ES-I3 (cell line): ENCODE measurements at regions not wholly inside any gene's neighbourhood (a gene's known extent, or its start where the extent isn't known, plus 50 kb on each side); places are given as distances from the start of the nearest gene placed in this dataset.
"Not testable (repeated sequence)": the region's sequence is repeated elsewhere in the genome, so short reads cannot be mapped to it uniquely, and the experiment has no call there.

Experiments
- H3K36me3 ChIP-seq: 2 replicates; pipeline ENCODE4 v1.6.1; 2013; ENCODE audit warnings: mild to moderate bottlenecking, low read length, control low read depth, moderate library complexity; ENCODE audit not compliant: insufficient read depth
- H3K4me1 ChIP-seq: 2 replicates; pipeline ENCODE4 v1.6.1; 2013; ENCODE audit warnings: mild to moderate bottlenecking, control low read depth, low read length; ENCODE audit not compliant: insufficient read depth
- H3K9ac ChIP-seq: 2 replicates; pipeline ENCODE4 v1.6.1; 2013; ENCODE audit warnings: low read depth, mild to moderate bottlenecking, low read length, moderate library complexity
- H3K9me3 ChIP-seq: 2 replicates; pipeline ENCODE4 v1.6.1; 2013; ENCODE audit warnings: mild to moderate bottlenecking, low read length, moderate library complexity; ENCODE audit not compliant: control insufficient read depth, insufficient read depth

GRCh38 chr11:69869311-69869939 lies 50.2 kb upstream of the FGF3 start:
- no peak overlapping the region for H3K9ac ChIP-seq

GRCh38 chr11:69870766-69871165 lies 51.5 kb upstream of the FGF3 start:
- Histone ChIP-seq H3K9ac (no peak overlapping the region), H3K36me3 (no peaks in the 10 kb centered on the region), H3K4me1 (peaks cover 12% of the 10 kb centered on the region; the same call in 1 of the 2 replicates), H3K9me3 (no peaks in the 10 kb centered on the region)

More at GRCh38 chr11:69869311-69869939, 50.2 kb upstream of the FGF3 start:
- no peaks in the 10 kb centered on the region for H3K9me3 ChIP-seq
- no peaks in the 10 kb centered on the region for H3K36me3 ChIP-seq
- 0 out of 2 replicates have a peak, but pooled peaks cover 12% of the 10 kb centered on the region for H3K4me1 ChIP-seq

GRCh38 chr11:69873166-69874077 lies 54.2 kb upstream of the FGF3 start:
- Histone ChIP-seq H3K9ac (no peak overlapping the region), H3K9me3 (no peaks in the 10 kb centered on the region), H3K4me1 (no peaks in the 10 kb centered on the region; the same call in 1 of the 2 replicates), H3K36me3 (no peaks in the 10 kb centered on the region)

- H3K9me3 ChIP-seq: no peaks in the 10 kb centered on the region
- no peaks in the 10 kb centered on the region; the same call in 1 of the 2 replicates for H3K4me1 ChIP-seq
- no peaks in the 10 kb centered on the region for H3K36me3 ChIP-seq
- H3K9ac ChIP-seq: no peak overlapping the region
These were observed 55.2 kb upstream of the FGF3 start for GRCh38 chr11:69874178-69874983.

GRCh38 chr11:69874984-69875624 lies 55.9 kb upstream of the FGF3 start:
- Histone ChIP-seq H3K4me1 (peaks cover 5% of the 10 kb centered on the region; the same call in 1 of the 2 replicates), H3K9ac (no peak overlapping the region), H3K9me3 (no peaks in the 10 kb centered on the region), H3K36me3 (no peaks in the 10 kb centered on the region)

DNA sequence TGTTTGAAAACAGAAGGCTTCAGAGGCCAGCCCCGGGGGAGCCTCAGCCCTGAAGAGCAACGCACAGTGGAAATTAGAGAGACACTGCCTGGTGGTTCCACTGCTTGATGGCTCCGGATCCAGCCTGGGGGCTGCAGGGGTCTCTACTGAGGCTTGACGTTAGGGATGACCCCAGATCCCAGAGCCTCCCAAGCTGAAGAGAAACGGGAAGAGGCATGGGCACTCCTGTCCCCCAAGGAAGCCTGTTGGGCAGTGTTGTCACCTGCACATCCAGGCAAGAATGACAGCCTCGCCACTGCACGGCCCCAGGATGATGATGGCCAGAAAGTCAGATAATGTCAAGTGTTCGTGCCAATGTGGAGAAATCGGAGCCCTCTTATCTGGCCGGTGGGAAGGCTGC lies 56.8 kb upstream of the FGF3 start:
- peaks cover 5% of the 10 kb centered on the region; the same call in 1 of the 2 replicates for H3K4me1 ChIP-seq
- H3K36me3 ChIP-seq: no peaks in the 10 kb centered on the region
- H3K9me3 ChIP-seq: no peaks in the 10 kb centered on the region
- H3K9ac ChIP-seq: no peak overlapping the region

DNA sequence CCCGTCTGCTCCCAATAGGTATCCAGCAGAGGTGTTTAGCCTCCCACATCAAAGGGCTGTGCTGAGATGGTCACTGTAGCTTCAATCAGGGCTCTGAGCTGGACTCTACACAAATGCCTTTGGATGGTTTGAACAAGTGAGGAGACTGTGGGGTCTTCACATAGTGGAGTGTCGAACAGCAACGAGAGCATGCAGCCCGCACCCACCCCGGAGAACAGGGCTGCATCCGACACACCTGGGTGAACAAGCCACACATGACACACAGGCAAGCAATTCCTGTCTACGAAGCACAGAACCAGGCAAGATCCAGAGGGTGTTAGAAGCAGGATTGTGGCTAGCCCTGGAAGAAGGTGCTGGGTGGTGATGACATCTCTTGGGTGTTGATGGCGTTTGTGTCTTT lies 58.0 kb upstream of the FGF3 start:
- no peak overlapping the region for H3K9ac ChIP-seq
- H3K36me3 ChIP-seq: no peaks in the 10 kb centered on the region
- H3K4me1 ChIP-seq: peaks cover 5% of the 10 kb centered on the region; the same call in 1 of the 2 replicates
- H3K9me3 ChIP-seq: no peaks in the 10 kb centered on the region

DNA sequence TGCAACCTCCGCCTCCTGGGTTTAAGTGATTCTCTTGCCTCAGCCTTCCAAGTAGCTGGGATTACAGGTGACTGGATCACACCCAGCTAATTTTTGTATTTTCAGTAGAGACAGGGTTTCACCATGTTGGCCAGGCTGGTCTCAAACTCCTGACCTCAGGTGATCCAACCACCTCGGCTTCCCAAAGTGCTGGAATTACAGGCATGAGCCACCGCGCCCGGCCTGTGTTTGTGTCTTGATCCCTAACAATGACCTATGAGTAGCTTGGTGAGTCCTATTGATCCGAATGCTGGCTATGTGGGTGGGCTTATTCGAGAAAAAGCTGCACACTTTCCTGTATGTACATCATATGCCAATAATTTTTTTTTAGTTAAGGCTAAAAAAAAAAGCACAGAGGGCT lies 58.5 kb upstream of the FGF3 start:
- H3K9me3 ChIP-seq, H3K9ac ChIP-seq, H3K4me1 ChIP-seq, H3K36me3 ChIP-seq: not testable (repeated sequence)

- Histone ChIP-seq H3K9ac (no peak overlapping the region), H3K4me1 (peaks cover 5% of the 10 kb centered on the region; the same call in 1 of the 2 replicates), H3K36me3 (no peaks in the 10 kb centered on the region), H3K9me3 (no peaks in the 10 kb centered on the region)
These were observed 59.1 kb upstream of the FGF3 start for GRCh38 chr11:69878144-69878883.

DNA sequence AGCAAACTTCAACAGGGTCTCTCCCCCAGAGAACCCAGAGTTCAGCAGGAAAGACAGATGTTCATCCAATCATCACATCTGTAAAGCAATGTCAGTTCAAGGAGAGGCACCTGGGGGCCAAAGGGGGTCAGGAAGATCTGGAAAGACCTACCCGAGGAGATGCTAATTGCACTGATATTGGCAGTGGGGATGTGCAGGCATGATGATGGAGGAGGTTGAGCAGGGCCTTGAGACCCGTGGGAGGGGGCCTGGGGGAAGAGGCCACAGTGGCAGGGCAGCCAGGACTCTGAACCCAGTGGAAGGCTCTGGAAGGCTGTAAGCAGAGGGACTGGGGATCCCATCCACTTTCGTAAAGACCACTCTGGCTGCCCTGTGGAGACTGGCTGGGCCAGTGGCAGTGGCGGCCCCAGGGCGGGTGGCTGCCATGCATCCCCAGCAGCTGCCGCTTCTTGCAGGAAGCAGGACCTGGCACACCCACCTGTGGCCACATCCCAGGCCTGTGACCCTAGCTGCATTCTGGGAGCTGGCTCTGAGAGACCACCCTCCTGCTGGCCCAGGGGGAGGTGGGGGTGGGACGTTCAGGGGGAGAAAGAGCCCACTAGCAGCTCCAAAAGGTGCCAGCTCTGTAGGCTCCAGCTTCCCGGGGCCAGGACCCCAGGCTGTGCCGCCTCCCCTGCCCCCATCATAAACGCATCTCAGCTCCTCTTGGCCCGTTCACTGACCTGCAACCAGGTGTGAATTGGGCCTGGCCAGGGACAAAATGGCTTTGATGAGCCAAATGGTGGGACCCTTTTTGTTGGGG lies 59.9 kb upstream of the FGF3 start:
- H3K4me1 ChIP-seq: peaks cover 5% of the 10 kb centered on the region; the same call in 1 of the 2 replicates
- no peak overlapping the region for H3K9ac ChIP-seq
- no peaks in the 10 kb centered on the region for H3K36me3 ChIP-seq
- H3K9me3 ChIP-seq: no peaks in the 10 kb centered on the region

- H3K4me1 ChIP-seq: peaks cover 5% of the 10 kb centered on the region; the same call in 1 of the 2 replicates
- H3K9me3 ChIP-seq: no peaks in the 10 kb centered on the region
- H3K36me3 ChIP-seq: no peaks in the 10 kb centered on the region
- no peak overlapping the region for H3K9ac ChIP-seq
These were observed 60.5 kb upstream of the FGF3 start for GRCh38 chr11:69879729-69880005.

- Histone ChIP-seq H3K36me3 (no peaks in the 10 kb centered on the region), H3K4me1 (peaks cover 5% of the 10 kb centered on the region; the same call in 1 of the 2 replicates), H3K9ac (no peak overlapping the region), H3K9me3 (no peaks in the 10 kb centered on the region)
These were observed 61.0 kb upstream of the FGF3 start for GRCh38 chr11:69880041-69880825.
